ENCODE measurements at regions not wholly inside any gene's neighbourhood (a gene's known extent, or its start where the extent isn't known, plus 50 kb on each side); places are given as distances from the start of the nearest gene placed in this dataset.
"Not testable (repeated sequence)": the region's sequence is repeated elsewhere in the genome, so short reads cannot be mapped to it uniquely, and the experiment has no call there.

- not testable (repeated sequence) for DNase-seq (ENCODE audit: low read depth)
Observed at GRCh38 chr17:64724246-64724645, 62.1 kb upstream of the SMURF2 start.

GRCh38 chr17:64723781-64724180 lies 61.7 kb upstream of the SMURF2 start:
- no peak for DNase-seq (ENCODE audit: low read depth)

GRCh38 chr17:64721556-64721955 lies 59.4 kb upstream of the SMURF2 start:
- DNase-seq (ENCODE audit: low read depth), result not testable (repeated sequence)

GRCh38 chr17:64720253-64720652 lies 58.1 kb upstream of the SMURF2 start:
- DNase-seq (ENCODE audit: low read depth), result not testable (repeated sequence)

- not testable (repeated sequence) for DNase-seq (ENCODE audit: low read depth)
Observed at GRCh38 chr17:64719517-64719916, 57.4 kb upstream of the SMURF2 start.

GRCh38 chr17:64718816-64719215 lies 56.7 kb upstream of the SMURF2 start:
- DNase-seq (ENCODE audit: low read depth), result not testable (repeated sequence)

GRCh38 chr17:64718058-64718457 lies 56.0 kb upstream of the SMURF2 start:
- no peak for DNase-seq (ENCODE audit: low read depth)

GRCh38 chr17:64716496-64716895 lies 54.4 kb upstream of the SMURF2 start:
- DNase-seq (ENCODE audit: low read depth), result not testable (repeated sequence)

- not testable (repeated sequence) for DNase-seq (ENCODE audit: low read depth)
Observed at GRCh38 chr17:64713786-64714185, 51.7 kb upstream of the SMURF2 start.

GRCh38 chr17:64712557-64713351 lies 50.6 kb upstream of the SMURF2 start:
- DNase-seq (ENCODE audit: low read depth), result not testable (repeated sequence)
